Spinal cord (tissue), 9 donors: ENCODE measurements at regions not wholly inside any gene's neighbourhood (a gene's known extent, or its start where the extent isn't known, plus 50 kb on each side); places are given as distances from the start of the nearest gene placed in this dataset.
"Not testable (repeated sequence)": the region's sequence is repeated elsewhere in the genome, so short reads cannot be mapped to it uniquely, and the experiment has no call there.

Source experiments
- DNase-seq, 6 donors: peaks; one replicate each; pipeline versions ENCODE4 v3.0.0 to v3.0.0-alpha.2; 2013 to 2015; ENCODE audit warnings: low spot score in 6 of 6, low read depth in 4 of 6
- H3K27ac ChIP-seq: one replicate; pipeline ENCODE4 v1.5.1; 2013; ENCODE audit warnings: low read depth, low read length, control low read depth
- H3K27me3 ChIP-seq: one replicate; pipeline ENCODE4 v1.6.1; 2013; ENCODE audit warnings: low read length; ENCODE audit not compliant: control insufficient read depth, insufficient read depth
- H3K36me3 ChIP-seq: one replicate; pipeline ENCODE4 v1.6.1; 2013; ENCODE audit warnings: low read length; ENCODE audit not compliant: control insufficient read depth, insufficient read depth
- H3K4me1 ChIP-seq: one replicate; pipeline ENCODE4 v1.6.1; 2013; ENCODE audit warnings: low read length; ENCODE audit not compliant: control insufficient read depth, insufficient read depth
- H3K4me3 ChIP-seq: one replicate; pipeline ENCODE4 v1.5.1; 2013; ENCODE audit warnings: low read depth, low read length, control low read depth
- H3K9me3 ChIP-seq: one replicate; pipeline ENCODE4 v1.6.1; 2013; ENCODE audit warnings: low read length; ENCODE audit not compliant: control insufficient read depth, insufficient read depth
- WGBS: methylation state at CpG from one replicate; pipeline ENCODE4 v1.1.5; 2013; ENCODE audit warnings: missing lambda C conversion rate; ENCODE audit not compliant: insufficient coverage; 5-methylcytosine and 5-hydroxymethylcytosine counted together
- donor health status: healthy.

DNA sequence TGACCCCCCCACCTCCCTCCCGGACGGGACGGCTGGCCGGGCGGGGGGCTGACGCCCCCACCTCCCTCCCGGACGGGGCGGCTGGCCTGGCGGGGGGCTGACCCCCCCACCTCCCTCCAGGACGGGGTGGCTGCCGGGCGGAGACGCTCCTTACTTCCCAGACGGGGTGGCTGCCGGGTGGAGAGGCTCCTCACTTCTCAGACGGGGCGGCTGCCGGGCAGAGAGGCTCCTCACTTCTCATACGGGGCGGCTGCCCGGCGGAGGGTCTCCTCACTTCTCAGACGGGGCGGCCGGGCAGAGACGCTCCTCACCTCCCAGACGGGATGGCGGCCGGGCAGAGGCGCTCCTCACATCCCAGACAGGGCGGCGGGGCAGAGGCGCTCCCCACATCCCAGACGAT is 84.7 kb downstream of the OR2B2 start:
- not testable (repeated sequence) for H3K36me3 ChIP-seq, H3K4me1 ChIP-seq, H3K27me3 ChIP-seq, DNase-seq, H3K4me3 ChIP-seq, H3K9me3 ChIP-seq, H3K27ac ChIP-seq
- WGBS: 57% methylated on average over 12 of the region's 35 CpGs

DNA sequence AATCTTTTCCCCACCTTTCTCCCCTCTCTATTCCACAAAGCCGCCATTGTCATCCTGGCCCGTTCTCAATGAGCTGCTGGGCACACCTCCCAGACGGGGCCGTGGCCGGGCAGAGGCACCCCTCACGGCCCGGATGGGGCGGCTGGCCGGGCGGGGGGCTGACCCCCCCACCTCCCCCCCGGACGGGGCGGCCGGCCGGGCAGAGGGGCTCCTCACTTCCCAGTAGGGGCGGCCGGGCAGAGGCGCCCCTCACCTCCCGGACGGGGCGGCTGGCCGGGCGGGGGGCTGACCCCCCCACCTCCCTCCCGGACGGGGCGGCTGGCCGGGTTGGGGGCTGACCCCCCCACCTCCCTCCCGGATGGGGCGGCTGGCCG is 85.6 kb downstream of the OR2B2 start:
- not testable (repeated sequence) for H3K36me3 ChIP-seq, H3K9me3 ChIP-seq, H3K27me3 ChIP-seq, DNase-seq, H3K27ac ChIP-seq, H3K4me1 ChIP-seq, H3K4me3 ChIP-seq
- 0% methylated on average over 2 of the region's 30 CpGs for WGBS

DNA sequence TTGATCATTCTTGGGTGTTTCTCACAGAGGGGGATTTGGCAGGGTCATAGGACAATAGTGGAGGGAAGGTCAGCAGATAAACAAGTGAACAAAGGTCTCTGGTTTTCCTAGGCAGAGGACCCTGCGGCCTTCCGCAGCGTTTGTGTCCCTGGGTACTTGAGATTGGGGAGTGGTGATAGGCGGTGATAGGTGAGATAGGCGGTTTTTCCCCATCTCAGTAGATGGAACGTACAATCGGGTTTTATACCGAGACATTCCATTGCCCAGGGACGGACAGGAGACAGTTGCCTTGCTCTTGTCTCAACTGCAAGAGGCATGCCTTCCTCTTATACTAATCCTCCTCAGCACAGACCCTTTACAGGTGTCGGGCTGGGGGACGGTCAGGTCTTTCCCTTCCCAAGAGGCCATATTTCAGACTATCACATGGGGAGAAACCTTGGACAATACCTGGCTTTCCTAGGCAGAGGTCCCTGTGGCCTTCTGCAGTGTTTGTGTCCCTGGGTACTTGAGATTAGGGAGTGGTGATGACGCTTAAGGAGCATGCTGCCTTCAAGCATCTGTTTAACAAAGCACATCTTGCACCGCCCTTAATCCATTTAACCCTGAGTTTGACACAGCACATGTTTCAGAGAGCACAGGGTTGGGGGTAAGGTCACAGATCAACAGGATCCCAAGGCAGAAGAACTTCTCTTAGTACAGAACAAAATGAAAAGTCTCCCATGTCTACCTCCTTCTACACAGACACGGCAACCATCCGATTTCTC is 86.2 kb downstream of the OR2B2 start:
- not testable (repeated sequence) for H3K27me3 ChIP-seq

DNA sequence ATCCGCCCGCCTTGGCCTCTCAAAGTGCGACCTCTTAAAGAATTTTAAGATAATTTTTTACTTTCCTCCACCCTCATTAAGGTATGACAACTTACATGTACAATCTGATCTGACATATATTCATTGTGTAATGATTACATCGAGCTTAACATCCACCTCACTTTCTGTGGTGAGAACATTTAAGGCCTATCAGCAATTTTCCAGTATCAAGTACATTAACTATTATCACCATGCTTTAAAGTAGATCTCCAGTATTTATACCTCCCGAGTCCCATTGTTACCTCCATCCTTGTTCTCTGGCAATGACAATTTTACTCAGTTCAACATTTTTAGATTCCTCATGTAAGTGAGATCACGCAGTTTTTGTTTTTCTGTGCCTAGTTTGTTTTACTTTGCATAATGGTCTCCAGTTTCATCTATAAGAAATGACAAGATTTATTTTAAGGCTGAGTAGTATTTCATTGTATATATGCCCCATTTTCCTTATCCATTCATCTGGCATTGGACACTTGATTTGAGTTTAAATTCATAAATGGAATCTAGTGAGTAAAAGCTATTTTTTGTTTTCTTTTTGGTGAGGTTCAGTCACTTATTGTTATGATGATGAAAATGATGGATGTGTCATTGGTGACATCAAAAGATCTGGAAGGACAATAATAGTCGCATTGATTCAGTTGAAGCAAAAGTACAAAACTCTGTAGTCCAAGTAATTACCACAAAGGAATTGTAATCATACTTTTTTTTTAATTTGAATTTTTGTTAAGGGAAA is 87.0 kb downstream of the OR2B2 start:
- peak overlapping the region; percentile 95 for H3K27ac ChIP-seq
- no peaks in the 10 kb centered on the region for H3K27me3 ChIP-seq
- H3K4me1 ChIP-seq: no peaks in the 10 kb centered on the region
- no peaks in the 10 kb centered on the region for H3K36me3 ChIP-seq
- DNase-seq: peak in 1 of 6 donors; percentile 64
- WGBS: 17% methylated on average over 1 of the region's 7 CpGs
- peak overlapping the region; percentile 80 for H3K4me3 ChIP-seq
- no peaks in the 10 kb centered on the region for H3K9me3 ChIP-seq

More for the DNA sequence above, 86.2 kb downstream of the OR2B2 start:
- not testable (repeated sequence) for H3K27ac ChIP-seq, H3K36me3 ChIP-seq, H3K4me3 ChIP-seq, H3K9me3 ChIP-seq, H3K4me1 ChIP-seq
- WGBS: 5% methylated on average over 2 of the region's 15 CpGs
- peak in 1 of 6 donors; percentile 50 for DNase-seq

DNA sequence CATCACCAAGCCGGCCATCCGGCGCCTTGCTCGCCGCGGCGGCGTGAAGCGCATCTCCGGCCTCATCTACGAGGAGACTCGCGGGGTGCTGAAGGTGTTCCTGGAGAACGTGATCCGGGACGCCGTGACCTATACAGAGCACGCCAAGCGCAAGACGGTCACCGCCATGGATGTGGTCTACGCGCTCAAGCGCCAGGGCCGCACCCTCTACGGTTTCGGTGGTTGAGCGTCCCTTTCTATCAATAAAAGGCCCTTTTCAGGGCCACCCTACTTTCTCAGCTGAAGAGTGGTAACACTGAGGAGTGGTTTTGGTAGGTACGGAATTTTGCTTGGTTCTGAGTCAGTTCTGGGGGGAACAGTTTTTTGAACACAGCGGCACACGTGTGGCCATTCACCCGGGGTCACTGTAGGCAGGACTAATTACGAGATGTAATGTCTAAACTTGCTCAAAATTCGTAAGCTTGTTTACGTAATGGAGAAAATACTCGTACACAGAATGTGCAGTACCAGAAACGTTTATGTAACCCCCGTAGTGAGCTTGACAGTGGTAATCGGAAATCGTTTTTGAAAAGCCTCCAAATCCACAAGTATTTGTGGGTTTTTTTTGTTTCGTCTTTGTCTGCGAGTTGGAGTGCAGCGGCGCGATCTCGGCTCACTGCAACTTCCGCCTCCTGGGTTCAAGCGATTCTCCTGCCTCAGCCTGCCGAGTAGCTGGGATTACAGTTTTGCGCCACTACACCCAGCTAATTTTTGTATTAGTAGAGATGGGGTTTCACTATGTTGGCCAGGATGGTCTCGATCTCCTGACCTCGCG is 87.8 kb downstream of the OR2B2 start:
- H3K27me3 ChIP-seq, H3K4me1 ChIP-seq, H3K36me3 ChIP-seq, H3K9me3 ChIP-seq: not testable (repeated sequence)
- DNase-seq: peak in 2 of 6 donors; percentile 74 to 77
- WGBS: under 1% methylated on average over 21 of the region's 53 CpGs
- peak overlapping the region; percentile 95 for H3K27ac ChIP-seq
- H3K4me3 ChIP-seq: peak overlapping the region; percentile 80

DNA sequence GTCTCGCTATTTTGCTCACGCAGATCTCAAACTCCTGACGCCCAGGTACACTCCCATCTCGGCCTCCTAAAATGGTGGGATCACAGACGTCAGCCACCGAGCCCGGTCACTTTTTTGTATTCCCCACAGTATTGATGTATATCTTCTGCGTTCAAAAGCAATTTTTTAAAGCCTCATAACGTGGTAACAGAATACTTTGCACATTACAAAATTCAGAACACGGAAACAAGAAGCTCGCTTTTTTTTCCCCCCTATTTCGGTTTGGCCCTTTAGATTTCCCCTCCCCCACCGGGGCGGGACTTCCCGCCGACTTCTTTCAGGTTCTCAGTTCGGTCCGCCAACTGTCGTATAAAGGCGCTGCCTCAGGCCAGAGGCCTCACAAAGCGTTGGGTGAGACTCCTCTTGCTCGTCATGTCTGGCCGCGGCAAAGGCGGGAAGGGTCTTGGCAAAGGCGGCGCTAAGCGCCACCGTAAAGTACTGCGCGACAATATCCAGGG is 88.4 kb downstream of the OR2B2 start:
- WGBS: under 1% methylated on average over 18 of the region's 31 CpGs
- not testable (repeated sequence) for H3K27me3 ChIP-seq
- peak in 2 of 6 donors; percentile 84 to 92 for DNase-seq

DNA sequence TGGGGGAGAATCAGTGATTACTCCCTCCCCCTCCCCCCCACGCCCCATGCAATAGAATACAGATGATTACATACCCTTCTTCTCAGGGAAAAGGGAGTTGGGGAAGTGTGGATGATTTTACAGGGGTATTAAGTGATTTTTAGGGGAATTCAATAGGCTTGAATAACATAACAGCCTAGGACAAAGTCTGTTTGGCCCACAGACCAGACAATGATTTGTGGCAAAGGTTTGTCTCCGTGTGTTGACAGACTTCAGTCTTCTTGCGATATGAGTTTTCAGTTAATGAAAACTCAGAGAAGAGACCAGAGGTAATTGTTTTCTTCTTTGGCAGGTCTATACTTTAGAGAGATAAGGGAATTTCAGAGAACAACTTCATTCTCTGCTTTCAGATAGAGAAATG is 95.3 kb downstream of the OR2B2 start:
- no peak overlapping the region for H3K4me3 ChIP-seq
- H3K27ac ChIP-seq: no peak overlapping the region
- WGBS: 80% methylated on average over 1 of the region's 3 CpGs
- no peak for DNase-seq
- H3K4me1 ChIP-seq: peaks cover 12% of the 10 kb centered on the region
- no peaks in the 10 kb centered on the region for H3K9me3 ChIP-seq
- no peaks in the 10 kb centered on the region for H3K36me3 ChIP-seq
- H3K27me3 ChIP-seq: no peaks in the 10 kb centered on the region

More for the DNA sequence above, 88.4 kb downstream of the OR2B2 start:
- Histone ChIP-seq H3K4me3 (peak overlapping the region; percentile 59), H3K27ac (peak overlapping the region; percentile 87)
- not testable (repeated sequence) for H3K4me1 ChIP-seq, H3K36me3 ChIP-seq, H3K9me3 ChIP-seq

DNA sequence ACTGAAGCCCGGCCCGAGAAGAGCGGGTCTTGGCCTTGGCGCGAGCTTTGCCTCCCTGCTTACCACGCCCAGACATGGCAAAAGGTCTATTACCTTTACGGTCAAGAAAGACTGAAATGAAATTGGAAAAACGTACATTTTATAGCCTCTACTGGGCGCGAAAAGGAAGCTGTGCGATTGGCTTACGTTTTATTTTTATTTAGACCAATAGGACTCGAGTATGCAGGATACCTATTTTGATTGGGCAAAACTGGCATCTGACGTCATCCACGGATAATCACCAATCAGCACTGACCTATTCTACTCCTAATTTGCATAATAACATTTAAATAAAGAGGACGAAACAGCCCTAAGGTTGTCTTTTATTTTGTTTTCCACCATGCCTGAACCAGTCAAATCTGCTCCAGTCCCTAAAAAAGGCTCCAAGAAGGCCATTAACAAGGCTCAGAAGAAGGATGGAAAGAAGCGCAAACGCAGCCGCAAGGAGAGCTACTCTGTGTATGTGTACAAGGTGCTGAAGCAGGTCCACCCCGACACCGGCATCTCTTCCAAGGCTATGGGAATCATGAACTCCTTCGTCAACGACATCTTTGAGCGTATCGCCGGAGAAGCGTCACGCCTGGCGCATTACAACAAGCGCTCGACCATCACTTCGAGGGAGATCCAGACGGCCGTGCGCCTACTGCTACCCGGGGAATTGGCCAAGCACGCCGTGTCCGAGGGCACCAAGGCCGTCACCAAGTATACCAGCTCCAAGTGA is 97.4 kb downstream of the OR2B2 start:
- H3K27me3 ChIP-seq: no peaks in the 10 kb centered on the region

DNA sequence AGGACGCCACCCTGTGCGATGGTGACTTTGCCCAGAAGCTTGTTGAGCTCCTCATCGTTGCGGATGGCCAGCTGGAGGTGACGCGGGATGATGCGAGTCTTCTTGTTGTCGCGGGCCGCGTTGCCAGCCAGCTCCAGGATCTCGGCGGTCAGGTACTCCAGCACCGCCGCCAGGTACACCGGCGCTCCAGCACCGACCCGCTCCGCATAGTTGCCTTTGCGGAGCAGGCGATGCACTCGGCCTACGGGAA is 97.9 kb downstream of the OR2B2 start:
- Histone ChIP-seq H3K4me3 (peak overlapping the region; percentile 74), H3K4me1 (peaks cover 16% of the 10 kb centered on the region), H3K27ac (peak overlapping the region; percentile 97)
- no CpG with 5 or more reads among the region's 24 CpGs for WGBS
- not testable (repeated sequence) for H3K27me3 ChIP-seq, H3K36me3 ChIP-seq, DNase-seq, H3K9me3 ChIP-seq

More for the DNA sequence above, 97.4 kb downstream of the OR2B2 start:
- peak in 3 of 6 donors; percentile 92 to 99 (median 98) for DNase-seq
- peak overlapping the region; percentile 97 for H3K27ac ChIP-seq
- WGBS: under 1% methylated on average over 30 of the region's 40 CpGs
- peaks cover 16% of the 10 kb centered on the region for H3K4me1 ChIP-seq
- no peaks in the 10 kb centered on the region for H3K36me3 ChIP-seq
- H3K4me3 ChIP-seq: peak overlapping the region; percentile 74
- no peaks in the 10 kb centered on the region for H3K9me3 ChIP-seq
